IPS DF 4.7 (cell line): ENCODE measurements at regions not wholly inside any gene's neighbourhood (a gene's known extent, or its start where the extent isn't known, plus 50 kb on each side); places are given as distances from the start of the nearest gene placed in this dataset.
"Not testable (repeated sequence)": the region's sequence is repeated elsewhere in the genome, so short reads cannot be mapped to it uniquely, and the experiment has no call there.

Experiments
- DNase-seq: peaks from one replicate; pipeline ENCODE4 v3.0.0-alpha.2; 2013; ENCODE audit warnings: low spot score; ENCODE audit errors: extremely low read depth

DNA sequence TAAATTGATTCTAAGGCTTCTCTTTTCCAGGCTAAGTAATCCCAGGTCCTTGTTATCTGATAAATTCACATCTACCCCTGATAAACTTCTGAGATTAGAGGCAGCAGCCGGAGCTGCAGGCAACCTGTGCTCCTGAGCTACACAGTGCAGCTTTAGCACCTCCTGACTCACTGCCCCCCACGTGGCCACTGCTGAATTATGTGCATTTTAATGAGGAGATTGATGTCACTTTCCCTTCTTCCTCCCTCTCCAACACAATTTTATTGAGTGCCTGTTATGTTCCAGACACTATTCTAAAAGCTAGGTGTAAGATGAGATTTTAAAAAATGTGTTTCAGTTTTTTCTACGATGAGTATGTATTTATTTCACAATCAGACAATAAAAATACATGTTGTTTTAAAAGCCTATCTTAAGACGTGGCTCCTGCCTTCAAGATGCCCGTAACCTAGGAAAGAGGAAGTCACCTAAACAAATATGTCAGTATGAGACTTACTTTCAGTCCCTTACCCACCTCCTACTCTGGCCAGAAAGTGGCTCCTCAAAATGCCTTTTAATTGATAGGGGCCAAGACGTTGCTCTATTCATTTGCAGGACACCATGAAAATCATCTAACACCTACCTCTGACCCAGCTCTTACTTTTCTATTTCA is 161.5 kb upstream of the PFN2 start:
- DNase-seq, result no peak

DNA sequence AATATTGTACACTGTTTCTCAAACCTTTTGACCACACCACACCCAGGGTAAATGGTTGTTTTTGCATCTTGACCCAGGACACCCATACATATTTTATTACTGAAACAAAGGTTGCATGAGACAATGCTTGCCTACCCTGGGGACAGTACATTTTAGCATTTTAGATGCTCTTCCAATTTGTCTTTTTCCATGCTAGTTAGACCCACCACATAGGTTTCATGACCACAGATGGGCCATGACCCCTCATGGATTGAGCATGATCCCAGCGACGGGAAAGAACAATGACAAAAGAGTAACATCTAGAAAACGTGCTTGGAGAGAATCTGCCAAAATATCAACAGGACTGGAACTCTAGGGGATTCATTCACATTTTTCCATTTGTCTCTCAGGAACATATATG is 161.0 kb upstream of the PFN2 start:
- DNase-seq, result no peak

DNA sequence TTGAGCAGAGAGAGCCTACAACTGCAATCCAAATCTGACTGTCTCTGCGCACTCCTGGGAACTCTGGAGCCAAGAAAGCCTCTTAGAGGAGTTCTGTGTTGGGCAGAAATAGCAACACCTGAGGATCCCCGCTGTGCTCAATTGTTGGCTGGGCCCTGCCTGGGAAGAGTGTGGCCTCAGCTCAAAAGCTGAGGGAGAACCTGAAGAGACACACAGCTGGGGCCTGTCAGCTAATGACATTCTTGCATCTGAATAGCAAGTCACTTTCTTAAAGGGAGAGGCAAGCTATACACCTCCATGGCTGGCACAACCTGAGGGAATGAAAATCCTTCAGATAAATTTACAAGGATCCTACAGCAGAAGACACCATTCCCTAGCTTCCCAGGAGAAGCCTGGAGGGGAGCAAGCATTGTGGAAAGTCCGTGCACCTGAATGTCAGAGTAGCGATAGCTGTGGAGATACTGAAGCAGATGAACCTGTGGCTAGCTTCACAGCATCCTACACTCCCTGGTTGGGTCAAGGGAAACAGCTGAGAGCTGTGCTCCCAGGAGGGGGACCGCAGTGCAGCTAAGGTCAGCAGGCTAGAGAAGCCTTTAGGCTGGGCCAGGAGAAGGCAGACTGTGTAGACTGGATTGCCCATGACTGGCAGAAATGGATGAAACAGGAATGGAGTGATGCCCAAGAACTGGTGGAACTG is 159.9 kb upstream of the PFN2 start:
- DNase-seq, result peak; percentile 89

DNA sequence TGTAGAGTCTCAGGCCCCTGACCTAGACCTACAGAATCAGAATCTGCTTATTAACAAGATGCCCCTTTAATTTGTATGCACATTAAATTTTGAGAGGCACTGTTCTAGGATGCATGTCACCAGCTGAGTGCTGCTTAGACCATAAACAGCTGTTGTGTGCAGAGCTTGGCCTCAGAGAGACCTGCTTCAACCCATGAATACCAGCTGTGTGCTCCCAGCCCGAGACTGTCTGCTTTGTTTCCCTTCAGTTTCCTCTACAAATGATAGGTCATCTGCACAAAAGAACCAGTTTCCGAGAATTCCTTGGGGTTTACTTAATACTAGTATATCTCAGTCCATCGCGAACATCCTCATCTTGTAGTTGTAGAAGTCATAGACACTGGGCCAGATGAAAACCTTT is 158.5 kb upstream of the PFN2 start:
- DNase-seq, result no peak

- DNase-seq, result no peak
These were observed 157.4 kb upstream of the PFN2 start for GRCh38 chr3:150128126-150128525.

- no peak for DNase-seq
These were observed 156.4 kb upstream of the PFN2 start for GRCh38 chr3:150127011-150127490.

GRCh38 chr3:150124142-150124541 is 153.4 kb upstream of the PFN2 start:
- no peak for DNase-seq

DNA sequence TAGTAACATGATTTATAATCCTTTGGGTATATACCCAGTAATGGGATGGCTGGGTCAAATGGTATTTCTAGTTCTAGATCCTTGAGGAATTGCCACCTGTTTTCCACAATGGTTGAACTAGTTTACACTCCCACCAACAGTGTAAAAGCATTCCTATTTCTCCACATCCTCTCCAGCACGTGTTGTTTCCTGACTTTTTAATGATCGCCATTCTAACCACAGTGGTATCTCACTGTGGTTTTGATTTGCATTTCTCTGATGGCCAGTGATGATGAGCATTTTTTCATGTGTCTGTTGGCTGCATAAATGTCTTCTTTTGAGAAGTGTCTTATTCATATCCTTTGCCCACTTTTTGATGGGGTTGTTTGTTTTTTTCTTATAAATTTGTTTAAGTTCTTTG is 152.6 kb upstream of the PFN2 start:
- DNase-seq, result not testable (repeated sequence)

- DNase-seq, result no peak
These were observed 147.5 kb upstream of the PFN2 start for GRCh38 chr3:150118219-150118618.

GRCh38 chr3:150117076-150117475 is 146.4 kb upstream of the PFN2 start:
- no peak for DNase-seq

GRCh38 chr3:150116196-150116595 is 145.5 kb upstream of the PFN2 start:
- no peak for DNase-seq

DNA sequence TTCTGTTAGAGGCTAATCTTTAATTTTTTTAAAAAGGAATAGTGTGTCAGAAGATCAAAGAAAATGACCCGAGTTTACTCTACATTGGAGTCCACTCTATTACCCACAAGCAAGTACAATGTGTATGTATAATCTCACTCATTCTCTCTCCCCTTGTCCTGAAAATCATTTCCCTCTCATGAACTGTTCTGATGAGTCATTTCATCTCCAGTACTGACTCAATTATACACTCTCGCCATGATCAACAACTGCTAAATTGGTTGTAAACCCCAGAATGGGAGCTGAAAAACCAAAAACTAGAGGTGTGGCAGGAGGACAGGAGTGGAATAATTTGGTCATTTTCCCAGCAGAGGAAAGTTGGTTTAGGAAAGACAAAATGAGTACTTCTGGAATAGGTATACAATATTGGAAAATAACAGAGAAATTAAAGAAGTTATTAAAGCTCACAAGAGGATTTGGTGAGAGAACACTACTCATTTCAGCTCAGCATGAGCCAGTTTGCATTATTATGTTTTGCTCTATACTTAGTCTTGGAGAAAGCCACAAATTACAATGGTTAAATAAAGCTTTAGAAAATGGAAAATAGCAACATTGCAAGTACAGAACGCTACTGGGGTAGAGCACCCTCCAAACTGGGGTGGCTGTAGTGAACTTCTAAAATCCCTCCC is 144.3 kb upstream of the PFN2 start:
- no peak for DNase-seq

- no peak for DNase-seq
These were observed 143.6 kb upstream of the PFN2 start for GRCh38 chr3:150114273-150114672.

- no peak for DNase-seq
These were observed 139.4 kb upstream of the PFN2 start for GRCh38 chr3:150110097-150110496.

DNA sequence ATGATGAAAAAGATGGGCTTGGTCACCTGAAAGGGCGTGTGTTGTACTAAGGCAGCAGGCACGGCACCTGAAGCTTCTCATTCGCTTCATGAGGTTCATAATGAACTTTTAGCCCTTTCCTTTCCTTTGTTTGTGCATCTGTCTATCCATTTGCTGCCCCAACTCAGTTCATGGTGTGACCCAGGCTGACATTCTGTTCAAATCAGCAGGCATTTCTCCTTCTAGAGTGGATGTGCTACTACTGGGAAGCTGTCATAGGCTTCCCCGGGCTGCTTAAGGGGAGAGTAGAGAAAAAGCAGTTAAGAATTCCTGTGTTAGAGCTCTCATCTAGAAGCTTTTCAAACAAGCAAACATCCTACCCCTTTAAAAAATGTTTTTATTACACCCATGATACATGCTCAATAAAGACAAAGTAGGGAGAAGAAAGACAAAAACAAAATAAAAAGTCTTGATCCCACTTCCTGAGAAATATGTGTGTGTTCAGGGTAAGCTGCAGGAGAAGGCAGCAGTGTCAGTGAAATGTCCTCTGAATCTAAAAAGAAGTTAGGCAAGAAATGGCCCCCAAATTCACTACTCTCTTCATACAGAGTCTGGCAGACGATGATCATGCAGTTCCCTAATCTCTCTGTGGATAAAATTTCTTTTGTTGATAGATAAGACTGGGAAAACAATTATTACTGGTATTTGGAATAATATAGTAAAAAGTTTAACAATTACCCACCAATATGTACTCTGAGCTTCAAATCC is 136.9 kb upstream of the PFN2 start:
- no peak for DNase-seq

DNA sequence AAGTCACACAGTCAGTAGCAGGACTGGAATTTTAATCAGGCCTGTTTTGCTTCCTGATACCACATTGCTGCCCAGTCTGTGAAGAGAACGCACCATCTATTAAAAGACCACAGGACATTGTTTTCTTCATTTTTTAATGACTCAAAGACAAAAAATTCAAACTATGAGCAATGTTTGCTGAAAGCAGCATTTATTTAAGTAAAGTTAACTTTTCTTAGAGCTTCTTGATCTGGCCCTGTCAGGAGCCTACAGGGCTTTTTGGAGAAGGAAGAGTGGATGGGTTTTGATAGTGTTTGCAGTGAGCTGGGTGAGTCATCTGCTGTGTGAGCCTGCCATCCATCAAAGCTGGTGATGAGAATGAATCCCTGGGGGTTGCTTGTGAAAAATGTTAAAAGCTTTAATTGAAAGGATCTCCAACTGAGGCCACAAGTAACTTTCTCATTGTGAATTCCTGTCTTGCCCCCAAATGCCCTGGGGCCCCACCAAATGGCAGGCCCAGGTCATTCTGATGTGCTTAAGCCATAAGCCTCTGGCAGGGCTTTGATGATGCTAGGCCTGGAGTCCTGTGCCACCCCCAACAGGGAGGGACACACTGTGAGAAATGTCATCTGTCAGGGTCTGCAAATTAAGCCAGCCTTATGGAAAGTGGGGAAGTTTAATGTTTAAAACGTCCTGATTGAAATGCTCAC is 136.2 kb upstream of the PFN2 start:
- no peak for DNase-seq

DNA sequence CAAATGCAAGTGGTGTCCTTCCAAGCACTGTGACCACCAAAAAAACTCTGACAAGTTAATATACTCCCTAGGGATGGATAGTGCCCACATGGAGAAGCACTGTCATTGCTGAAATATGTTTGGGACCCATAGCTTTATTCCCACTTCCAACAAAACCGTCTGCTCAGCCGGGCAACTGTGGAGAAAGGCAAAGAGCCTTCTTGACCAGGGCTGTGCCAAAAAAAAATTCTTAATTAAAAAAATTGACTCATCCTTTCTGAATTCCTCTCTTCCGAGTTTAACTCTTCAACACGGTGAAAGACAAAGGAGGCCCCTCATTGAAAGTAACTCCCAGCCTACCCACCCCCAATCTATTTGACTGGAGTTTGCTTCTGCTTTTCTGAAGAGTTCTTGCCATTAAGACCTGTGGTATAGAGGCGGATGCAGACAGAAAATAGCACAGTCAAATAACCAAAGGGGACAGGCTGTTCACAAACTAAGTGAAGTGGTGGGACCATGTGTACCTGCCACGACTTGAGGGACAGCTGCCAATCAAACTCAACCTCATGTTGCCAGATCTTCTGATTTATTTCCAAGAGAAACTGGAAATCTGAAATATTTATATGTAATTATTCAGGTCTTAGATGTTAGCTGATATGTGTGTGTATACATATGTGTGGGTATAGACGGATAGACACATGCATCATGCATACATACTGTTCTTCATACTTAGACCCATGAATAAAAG is 135.4 kb upstream of the PFN2 start:
- no peak for DNase-seq

DNA sequence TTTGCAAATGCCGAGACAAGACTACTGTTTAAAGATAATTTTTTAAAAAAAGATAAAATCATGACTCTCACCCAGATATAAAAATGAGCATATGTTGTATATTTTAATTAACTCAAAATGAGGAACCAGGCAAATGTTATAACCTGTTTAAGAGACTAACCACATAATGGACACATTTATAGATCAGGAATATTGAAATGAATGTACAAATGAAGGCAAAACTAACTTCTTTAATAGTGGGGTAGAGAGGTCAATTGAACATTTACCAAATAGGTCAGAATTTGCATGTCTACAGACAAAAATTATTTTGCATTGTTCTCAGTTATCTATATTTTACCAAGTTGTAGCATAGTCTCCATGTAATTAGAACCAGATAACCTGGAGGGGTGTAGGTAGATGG is 134.3 kb upstream of the PFN2 start:
- DNase-seq, result no peak

- DNase-seq, result no peak
These were observed 133.9 kb upstream of the PFN2 start for GRCh38 chr3:150104564-150104963.

- DNase-seq, result no peak
These were observed 130.3 kb upstream of the PFN2 start for GRCh38 chr3:150101016-150101415.

- DNase-seq, result no peak
These were observed 127.9 kb upstream of the PFN2 start for GRCh38 chr3:150098621-150099020.
